Lower leg skin (tissue), 3 donors: ENCODE measurements at regions not wholly inside any gene's neighbourhood (a gene's known extent, or its start where the extent isn't known, plus 50 kb on each side); places are given as distances from the start of the nearest gene placed in this dataset.

Experiments used
- CTCF ChIP-seq, 3 donors: fragments of 450-650 bp; IDR thresholded peaks; one replicate each; pipeline ENCODE4 v1.5.1; 2016; ENCODE audit warnings: antibody characterized with exemption in 3 of 3, mild to moderate bottlenecking in 3 of 3, moderate library complexity in 2 of 3
- POLR2A ChIP-seq, 2 donors: fragments of 450-650 bp; IDR thresholded peaks; one replicate each; pipeline ENCODE4 v1.6.1; 2016 to 2017; ENCODE audit warnings: antibody characterized with exemption in 2 of 2, mild to moderate bottlenecking in 1 of 2, moderate library complexity in 1 of 2

GRCh38 chr18:61953161-61953560 lies 60.4 kb upstream of the RNF152 start:
- TF ChIP-seq CTCF (IDR thresholded peaks at IDR 0.05) = no peak
- no peak for TF ChIP-seq POLR2A (IDR thresholded peaks at IDR 0.05)
